HTR-8/SVneo (cell line): ENCODE measurements at regions not wholly inside any gene's neighbourhood (a gene's known extent, or its start where the extent isn't known, plus 50 kb on each side); places are given as distances from the start of the nearest gene placed in this dataset.

ENCODE experiments used
- DNase-seq: peaks from one replicate; pipeline ENCODE4 v3.0.0; 2011; ENCODE audit warnings: low spot score, mixed read lengths; ENCODE audit not compliant: insufficient read length
- FAIRE-seq: peaks from 2 replicates; lab custom pipeline; 2011; peaks lifted over from hg19 to GRCh38; lab: Jason Lieb, UNC

GRCh38 chr1:79448426-79448825 is 441.9 kb upstream of the ADGRL4 start:
- FAIRE-seq, result no peak

GRCh38 chr1:79441238-79441637 is 434.7 kb upstream of the ADGRL4 start:
- DNase-seq, result no peak
- FAIRE-seq, result no peak

More at GRCh38 chr1:79448426-79448825, 441.9 kb upstream of the ADGRL4 start:
- no peak for DNase-seq

GRCh38 chr1:79437540-79437939 is 431.0 kb upstream of the ADGRL4 start:
- no peak for DNase-seq
- FAIRE-seq, result no peak

- FAIRE-seq, result no peak
- no peak for DNase-seq
Observed at GRCh38 chr1:79431340-79431739, 424.8 kb upstream of the ADGRL4 start.

GRCh38 chr1:79430437-79430836 is 423.9 kb upstream of the ADGRL4 start:
- FAIRE-seq, result no peak
- no peak for DNase-seq

- no peak for FAIRE-seq
- no peak for DNase-seq
Observed at GRCh38 chr1:79422726-79423125, 416.2 kb upstream of the ADGRL4 start.

- DNase-seq (no peak), FAIRE-seq (no peak)
Observed at GRCh38 chr1:79398501-79398900, 392.0 kb upstream of the ADGRL4 start.

- DNase-seq, result no peak
- FAIRE-seq, result no peak
Observed at GRCh38 chr1:79396901-79397300, 390.4 kb upstream of the ADGRL4 start.

- FAIRE-seq (no peak), DNase-seq (no peak)
Observed at GRCh38 chr1:79388694-79389361, 382.3 kb upstream of the ADGRL4 start.

GRCh38 chr1:79386730-79387129 is 380.2 kb upstream of the ADGRL4 start:
- no peak for FAIRE-seq

GRCh38 chr1:79380078-79380477 is 373.5 kb upstream of the ADGRL4 start:
- DNase-seq (no peak), FAIRE-seq (no peak)

More at GRCh38 chr1:79386730-79387129, 380.2 kb upstream of the ADGRL4 start:
- DNase-seq, result no peak

- no peak for FAIRE-seq
- no peak for DNase-seq
Observed at GRCh38 chr1:79376106-79376505, 369.6 kb upstream of the ADGRL4 start.

GRCh38 chr1:79375352-79375751 is 368.8 kb upstream of the ADGRL4 start:
- DNase-seq (no peak), FAIRE-seq (no peak)

GRCh38 chr1:79374397-79374796 is 367.9 kb upstream of the ADGRL4 start:
- FAIRE-seq, result no peak
- no peak for DNase-seq

- DNase-seq (no peak), FAIRE-seq (no peak)
Observed at GRCh38 chr1:79373481-79374125, 367.1 kb upstream of the ADGRL4 start.

GRCh38 chr1:79371802-79372201 is 365.3 kb upstream of the ADGRL4 start:
- no peak for FAIRE-seq
- DNase-seq, result no peak

- DNase-seq (no peak), FAIRE-seq (no peak)
Observed at GRCh38 chr1:79369091-79369490, 362.6 kb upstream of the ADGRL4 start.

- DNase-seq, result no peak
- no peak for FAIRE-seq
Observed at GRCh38 chr1:79364896-79365295, 358.4 kb upstream of the ADGRL4 start.

- DNase-seq, result no peak
- FAIRE-seq, result no peak
Observed at GRCh38 chr1:79363430-79363829, 356.9 kb upstream of the ADGRL4 start.

GRCh38 chr1:79362470-79362869 is 355.9 kb upstream of the ADGRL4 start:
- no peak for DNase-seq
- FAIRE-seq, result no peak

GRCh38 chr1:79355090-79355489 is 348.6 kb upstream of the ADGRL4 start:
- no peak for FAIRE-seq

GRCh38 chr1:79353224-79353623 is 346.7 kb upstream of the ADGRL4 start:
- no peak for FAIRE-seq
- DNase-seq, result peak; percentile 7

More at GRCh38 chr1:79355090-79355489, 348.6 kb upstream of the ADGRL4 start:
- no peak for DNase-seq
